ENCODE measurements at regions not wholly inside any gene's neighbourhood (a gene's known extent, or its start where the extent isn't known, plus 50 kb on each side); places are given as distances from the start of the nearest gene placed in this dataset.

DNA sequence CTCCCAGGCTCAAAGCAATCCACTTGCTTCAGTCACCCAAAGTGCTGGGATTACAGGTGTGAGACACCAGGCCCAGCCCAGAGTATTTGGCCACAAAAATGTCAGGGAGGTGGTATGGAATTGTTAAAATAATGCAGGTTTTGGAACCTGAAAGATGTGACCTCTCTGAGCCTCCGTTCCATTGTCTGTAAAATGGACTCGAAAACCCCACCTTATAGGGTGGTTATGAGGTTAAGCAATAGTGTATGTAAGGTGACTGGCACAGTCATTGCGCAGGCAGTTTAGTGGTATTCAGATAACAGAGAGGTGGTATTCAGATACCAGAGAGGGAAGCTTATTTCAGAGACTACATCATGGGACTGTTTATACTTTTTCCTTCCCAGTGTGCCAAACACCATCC, 52.5 kb upstream of the PRSS23 start (continued):
- TF ChIP-seq CHD7 (IDR thresholded peaks at IDR 0.05; ENCODE audit: insufficient replicate concordance, low read length) (no peak), YY1 (IDR thresholded peaks at IDR 0.05; ENCODE audit: low read depth, low read length) (no peak), CBX8 (IDR thresholded peaks at IDR 0.05; ENCODE audit: borderline replicate concordance, low read depth, low read length) (no peak), CBX5 (IDR thresholded peaks at IDR 0.05; ENCODE audit: low read depth, low read length) (no peak), CHD2 (IDR thresholded peaks at IDR 0.05; ENCODE audit: low read length) (no peak), TBP (IDR thresholded peaks at IDR 0.05; ENCODE audit: low read depth, low read length) (no peak), PHF8 (conservative IDR thresholded peaks at IDR 0.05; ENCODE audit: low read depth, low read length) (no peak), SP4 (IDR thresholded peaks at IDR 0.05; ENCODE audit: low read length) (no peak), EGR1 (IDR thresholded peaks at IDR 0.05; ENCODE audit: borderline replicate concordance, low read depth, low read length) (no peak)
- TF ChIP-seq, protein P1, sequence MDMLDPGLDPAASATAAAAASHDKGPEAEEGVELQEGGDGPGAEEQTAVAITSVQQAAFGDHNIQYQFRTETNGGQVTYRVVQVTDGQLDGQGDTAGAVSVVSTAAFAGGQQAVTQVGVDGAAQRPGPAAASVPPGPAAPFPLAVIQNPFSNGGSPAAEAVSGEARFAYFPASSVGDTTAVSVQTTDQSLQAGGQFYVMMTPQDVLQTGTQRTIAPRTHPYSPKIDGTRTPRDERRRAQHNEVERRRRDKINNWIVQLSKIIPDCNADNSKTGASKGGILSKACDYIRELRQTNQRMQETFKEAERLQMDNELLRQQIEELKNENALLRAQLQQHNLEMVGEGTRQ (IDR thresholded peaks at IDR 0.05; ENCODE audit: low read length) = no peak
